Panc1 (cell line): ENCODE measurements at regions not wholly inside any gene's neighbourhood (a gene's known extent, or its start where the extent isn't known, plus 50 kb on each side); places are given as distances from the start of the nearest gene placed in this dataset.
"Not testable (repeated sequence)": the region's sequence is repeated elsewhere in the genome, so short reads cannot be mapped to it uniquely, and the experiment has no call there.

ENCODE experiments used
- ATAC-seq: fragments of 200-7000 bp; cut with Tn5 transposase; 2 replicates; pipeline ENCODE4 v1.9.1; 2020; ENCODE audit warnings: mild to moderate bottlenecking, moderate library complexity
- BruUV-seq: library from RNA; stranded (reverse); fragments of 400-500 nt; replicated peaks from 2 replicates; lab custom pipeline; 2021; lab: Mats Ljungman, UMichigan
- CTCF ChIA-PET: fragments of 300-600 bp; sonication (Branson Sonifier 250); formaldehyde crosslinking; loops from one replicate; lab custom pipeline; 2022; ENCODE audit warnings: antibody characterized with exemption; lab: Charles Lee
- POLR2A ChIA-PET: fragments of 300-600 bp; sonication (Branson Sonifier 250); formaldehyde crosslinking; loops from one replicate; lab custom pipeline; 2022; ENCODE audit warnings: antibody characterized with exemption; lab: Charles Lee
- DNase-seq: peaks from one replicate; pipeline ENCODE4 v3.0.0-alpha.2; 2010; ENCODE audit warnings: low read depth, low spot score
- H3K27ac ChIP-seq: 2 replicates; pipeline ENCODE4 v1.5.1; 2011; ENCODE audit warnings: mild to moderate bottlenecking, low read length, inconsistent platforms
- H3K27me3 ChIP-seq: fragments of 200-500 bp; sonication (Bioruptor generic); 2 replicates; pipeline ENCODE4 v1.6.0; 2014; ENCODE audit warnings: low read length, inconsistent platforms; ENCODE audit not compliant: control insufficient read depth, insufficient read depth
- H3K36me3 ChIP-seq: fragments of 200-500 bp; sonication (Bioruptor generic); 2 replicates; pipeline ENCODE4 v1.5.1; 2014; ENCODE audit warnings: inconsistent platforms, mild to moderate bottlenecking, low read length, moderate library complexity; ENCODE audit not compliant: control insufficient read depth, insufficient read depth
- H3K4me1 ChIP-seq: 2 replicates; pipeline ENCODE4 v1.5.1; 2011; ENCODE audit warnings: inconsistent platforms, mild to moderate bottlenecking, low read length, moderate library complexity; ENCODE audit not compliant: control insufficient read depth, insufficient read depth
- H3K4me3 ChIP-seq, 2 experiments: 2 replicates each; pipeline ENCODE4 v1.5.1; 2011 to 2012; ENCODE audit warnings: low read depth in 2 of 2, low read length in 2 of 2, mild to moderate bottlenecking in 2 of 2, inconsistent platforms in 1 of 2, moderate library complexity in 1 of 2
- H3K9me3 ChIP-seq: fragments of 200-500 bp; sonication (Bioruptor generic); 2 replicates; pipeline ENCODE4 v1.5.1; 2014; ENCODE audit warnings: low read depth, mild to moderate bottlenecking, inconsistent platforms, low read length, moderate library complexity; ENCODE audit not compliant: control insufficient read depth, insufficient read depth
- CTCF ChIP-seq: fragments of 450-650 bp; IDR thresholded peaks from 2 replicates; pipeline ENCODE4 v1.5.1; 2017; ENCODE audit warnings: mild to moderate bottlenecking
- POLR2AphosphoS5 ChIP-seq: IDR thresholded peaks from 2 replicates; pipeline ENCODE4 v1.6.1; 2012; ENCODE audit warnings: mild to moderate bottlenecking, low read depth, low read length, moderate library complexity
- REST ChIP-seq, 2 experiments: IDR thresholded peaks; 2 replicates each; pipeline ENCODE4 v1.6.1; 2011 to 2012; ENCODE audit warnings: low read depth in 2 of 2, control low read depth in 1 of 2, low read length in 1 of 2, mild to moderate bottlenecking in 1 of 2, moderate library complexity in 1 of 2; ENCODE audit not compliant: insufficient read depth in 1 of 2
- SIN3A ChIP-seq: IDR thresholded peaks from 2 replicates; pipeline ENCODE4 v1.6.1; 2012; ENCODE audit warnings: low read depth, mild to moderate bottlenecking, low read length, moderate library complexity, borderline replicate concordance; ENCODE audit not compliant: insufficient read depth
- TCF7L2 ChIP-seq: IDR thresholded peaks from 2 replicates; pipeline ENCODE4 v1.6.1; 2011; ENCODE audit warnings: mild to moderate bottlenecking, low read depth, low read length, inconsistent platforms
- in situ Hi-C: cut with HindIII; loops from 2 replicates; pipeline ENCODE4 v1.10.0; 2016; ENCODE audit warnings: low sequenced_read_pairs, low pct_unique_long_range_greater_than_20kb
- intact Hi-C: fragments of 100-400 bp; cut with micrococcal nuclease; formaldehyde crosslinking; loops from one replicate; pipeline ENCODE4 v1.10.0; 2022; ENCODE audit not compliant: unreplicated experiment

DNA sequence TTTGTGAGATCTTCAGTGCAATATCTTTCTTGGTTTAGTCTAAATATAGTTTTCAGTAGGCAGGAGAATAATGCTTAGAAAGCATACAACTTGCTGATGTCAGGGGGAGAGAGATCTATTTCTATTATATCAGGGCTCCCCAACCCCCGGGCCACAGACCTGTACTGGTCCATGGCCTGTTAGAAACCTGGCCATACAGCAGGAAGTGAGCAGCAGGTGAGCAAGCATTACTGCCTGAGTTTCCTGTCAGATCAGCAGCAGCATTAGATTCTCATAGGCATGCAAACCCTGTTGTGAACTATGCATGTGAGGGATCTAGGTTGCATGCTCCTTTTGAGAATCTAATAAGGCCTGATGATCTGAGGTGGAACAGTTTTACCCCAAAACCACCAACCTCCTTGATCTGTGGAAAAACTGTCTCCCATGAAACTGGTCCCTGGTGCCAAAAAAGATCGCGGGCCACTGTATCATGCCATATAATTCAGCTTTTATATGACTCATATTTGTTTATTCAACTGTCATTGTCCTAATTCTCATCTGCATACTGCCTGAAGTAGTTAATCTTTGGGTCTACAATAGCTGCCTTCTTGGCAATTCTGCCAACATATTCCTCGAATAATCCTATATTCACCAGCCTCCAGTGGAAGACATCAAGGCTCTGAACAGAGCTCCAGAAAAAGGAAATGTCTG lies 163.6 kb upstream of the DYRK2 start:
- in situ Hi-C loops (no loop called here), intact Hi-C loops (no loop called here)
- DNase-seq, result no peak
- CTCF ChIA-PET, result no interaction called here
- BruUV-seq, result no TSS peak
- H3K4me1 ChIP-seq, result no peaks in the 10 kb centered on the region
- no peak for TF ChIP-seq CTCF
- ATAC-seq, result no peak
- POLR2A ChIA-PET, result no interaction called here
- no peaks in the 10 kb centered on the region; the same call in 1 of the 2 replicates for H3K27me3 ChIP-seq
- H3K4me3 ChIP-seq, result no peak overlapping the region
- no peaks in the 10 kb centered on the region for H3K9me3 ChIP-seq
- H3K27ac ChIP-seq, result no peak overlapping the region
- no peaks in the 10 kb centered on the region for H3K36me3 ChIP-seq

DNA sequence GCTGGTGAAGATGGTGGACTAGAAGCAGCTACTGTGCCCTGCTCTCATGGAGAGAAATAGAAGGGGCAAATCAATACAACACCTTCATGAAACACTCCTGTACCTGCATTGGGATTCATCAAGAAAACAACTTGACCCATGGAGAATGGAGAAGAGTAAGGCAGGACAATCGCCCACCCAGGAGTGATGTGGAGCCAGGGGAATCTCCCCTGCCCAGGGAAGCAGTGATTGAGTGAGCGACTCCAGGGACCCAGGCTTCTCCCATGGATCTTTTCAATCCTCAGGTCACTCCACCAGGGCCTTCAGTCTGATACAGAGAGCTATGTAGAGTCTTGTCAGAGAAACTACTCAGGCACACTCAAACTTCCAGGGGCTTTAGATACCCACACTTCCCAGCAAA lies 161.9 kb upstream of the DYRK2 start:
- no peaks in the 10 kb centered on the region for H3K9me3 ChIP-seq
- H3K4me1 ChIP-seq, result no peaks in the 10 kb centered on the region
- ChIA-PET POLR2A (no interaction called here), CTCF (no interaction called here)
- H3K36me3 ChIP-seq, result no peaks in the 10 kb centered on the region
- in situ Hi-C loops, result no loop called here
- no peak overlapping the region for H3K27ac ChIP-seq
- H3K4me3 ChIP-seq, result no peak overlapping the region
- ATAC-seq (no peak), DNase-seq (no peak)
- no TSS peak for BruUV-seq
- intact Hi-C loops, result no loop called here
- no peaks in the 10 kb centered on the region for H3K27me3 ChIP-seq
- TF ChIP-seq TCF7L2 (no peak), SIN3A (no peak), CTCF (no peak), REST (IDR thresholded peaks at IDR 0.05; ENCODE audit: insufficient read depth in 1 of 2, low read depth in 2 of 2, low read length in 1 of 2) (no peak), POLR2AphosphoS5 (no peak)

DNA sequence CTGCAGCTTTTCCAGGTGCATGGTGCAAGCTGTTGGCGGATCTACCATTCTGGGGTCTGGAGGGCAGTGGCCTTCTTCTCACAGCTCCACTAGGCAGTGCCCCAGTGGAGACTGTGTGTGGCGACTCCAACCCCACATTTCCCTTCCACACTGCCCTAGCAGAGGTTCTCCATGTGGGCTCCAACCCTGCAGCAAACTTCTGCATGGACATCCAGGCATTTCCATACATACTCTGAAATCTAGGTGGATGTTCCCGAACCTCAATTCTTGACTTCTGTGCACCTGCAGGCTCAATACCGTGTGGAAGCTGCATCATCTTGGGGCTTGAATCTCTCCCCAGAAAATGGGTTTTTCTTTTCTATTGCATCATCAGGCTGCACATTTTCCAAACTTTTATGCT lies 160.2 kb upstream of the DYRK2 start:
- in situ Hi-C loops, DNase-seq, intact Hi-C loops, H3K4me1 ChIP-seq, BruUV-seq, H3K27ac ChIP-seq, ATAC-seq, H3K4me3 ChIP-seq, H3K27me3 ChIP-seq, CTCF ChIA-PET, H3K9me3 ChIP-seq, H3K36me3 ChIP-seq, POLR2A ChIA-PET: not testable (repeated sequence)
